DMS53 (cell line): ENCODE measurements at regions not wholly inside any gene's neighbourhood (a gene's known extent, or its start where the extent isn't known, plus 50 kb on each side); places are given as distances from the start of the nearest gene placed in this dataset.

Source experiments
- DNase-seq: peaks from one replicate; lab custom pipeline; 2025; lab: John Stamatoyannopoulos, UW

- DNase-seq: peak; percentile 69
Measured at GRCh38 chr11:27770576-27770975, 70.3 kb upstream of the BDNF start.

GRCh38 chr11:27763736-27764135 is 63.5 kb upstream of the BDNF start:
- DNase-seq: no peak

GRCh38 chr11:27761356-27761755 is 61.1 kb upstream of the BDNF start:
- DNase-seq: no peak

GRCh38 chr11:27757953-27758352 is 57.7 kb upstream of the BDNF start:
- no peak for DNase-seq

GRCh38 chr11:27754035-27755017 is 54.1 kb upstream of the BDNF start:
- DNase-seq: no peak
